ENCODE measurements at regions not wholly inside any gene's neighbourhood (a gene's known extent, or its start where the extent isn't known, plus 50 kb on each side); places are given as distances from the start of the nearest gene placed in this dataset.

- Histone ChIP-seq H2AFZ (ENCODE audit: low read length) (peak overlapping the region; percentile 45), H3K18ac (ENCODE audit: low read length) (no peak overlapping the region), H3K9me3 (replicated peaks in 1 of 2; ENCODE audit: control insufficient read depth in 2 of 2, insufficient read depth in 1 of 2, low read depth in 1 of 2, low read length in 2 of 2) (no peaks in the 10 kb centered on the region), H3K14ac (ENCODE audit: low read length) (no peak overlapping the region), H2AK5ac (ENCODE audit: low read depth, low read length) (no peak overlapping the region), H3K27ac (replicated peaks; ENCODE audit: low read length) (no peak overlapping the region), H3K4me2 (ENCODE audit: insufficient read depth, low read length, poor library complexity, severe bottlenecking) (no peak overlapping the region), H2BK15ac (ENCODE audit: low read length) (no peak overlapping the region), H2BK5ac (ENCODE audit: low read length) (no peak overlapping the region), H3K9ac (ENCODE audit: low read depth, low read length, poor library complexity) (no peak overlapping the region), H3K23ac (ENCODE audit: low read depth, low read length, poor library complexity) (no peak overlapping the region), H3K36me3 (replicated peaks in 1 of 2; ENCODE audit: control insufficient read depth in 2 of 2, insufficient read depth in 2 of 2, low read length in 2 of 2) (no peaks in the 10 kb centered on the region), H2BK120ac (ENCODE audit: low read depth, low read length) (no peak overlapping the region), H2BK12ac (ENCODE audit: low read length) (no peak overlapping the region), H4K91ac (ENCODE audit: low read depth, low read length, poor library complexity) (no peak overlapping the region), H3K27me3 (ENCODE audit: control insufficient read depth in 3 of 3, insufficient read depth in 3 of 3, low read depth in 1 of 3, low read length in 3 of 3) (no peaks in the 10 kb centered on the region), H3K4ac (ENCODE audit: low read length) (no peak overlapping the region), H3K79me1 (ENCODE audit: low read depth, low read length) (no peaks in the 10 kb centered on the region), H4K8ac (ENCODE audit: low read depth, low read length) (no peak overlapping the region), H3K4me1 (ENCODE audit: control insufficient read depth in 2 of 2, insufficient read depth in 1 of 2, low read depth in 1 of 2, low read length in 2 of 2) (peaks cover 0 to 4% of the 10 kb centered on the region in 2 donors), H3K4me3 (ENCODE audit: low read length in 2 of 2) (no peak overlapping the region)
- no CpG with 5 or more reads among the region's 3 CpGs for WGBS, 2 donors (ENCODE audit: extremely low coverage in 2 of 2, insufficient read length in 2 of 2, insufficient replicate concordance in 1 of 2)
- DNase-seq (ENCODE audit: low spot score) = no peak
Measured at GRCh38 chr2:182584462-182584861, 131.6 kb upstream of the DNAJC10 start.

DNA sequence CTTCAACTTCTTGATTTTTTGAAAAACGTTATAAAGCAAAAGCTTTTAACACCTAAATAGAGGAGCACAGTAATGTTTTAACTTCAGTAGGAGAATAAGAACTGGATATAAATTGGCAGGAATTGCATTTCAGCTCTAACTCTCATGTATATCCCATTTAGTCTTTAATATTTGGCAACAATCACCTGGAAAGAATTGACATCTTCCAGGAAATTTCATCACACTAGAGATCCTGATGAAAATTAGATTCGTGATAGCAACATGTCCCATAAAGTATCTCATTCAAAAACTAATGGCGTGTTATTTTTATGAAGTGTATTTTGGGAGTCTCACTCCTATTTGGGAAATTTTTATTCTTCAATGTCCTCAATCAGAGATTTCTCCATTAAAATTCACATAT is 131.1 kb upstream of the DNAJC10 start:
- H3K4me3 ChIP-seq (ENCODE audit: low read length in 2 of 2) = no peak overlapping the region
- no peaks in the 10 kb centered on the region for H3K9me3 ChIP-seq (replicated peaks in 1 of 2; ENCODE audit: control insufficient read depth in 2 of 2, insufficient read depth in 1 of 2, low read depth in 1 of 2, low read length in 2 of 2)
- H2BK15ac ChIP-seq (ENCODE audit: low read length) = no peak overlapping the region
- no peaks in the 10 kb centered on the region for H3K27me3 ChIP-seq (ENCODE audit: control insufficient read depth in 3 of 3, insufficient read depth in 3 of 3, low read depth in 1 of 3, low read length in 3 of 3)
- DNase-seq (ENCODE audit: low spot score) = no peak
- H3K9ac ChIP-seq (ENCODE audit: low read depth, low read length, poor library complexity) = no peak overlapping the region
- no peak overlapping the region for H2AK5ac ChIP-seq (ENCODE audit: low read depth, low read length)
- WGBS, 2 donors (ENCODE audit: extremely low coverage in 2 of 2, insufficient read length in 2 of 2, insufficient replicate concordance in 1 of 2) = no CpG with 5 or more reads among the region's 3 CpGs
- H2BK12ac ChIP-seq (ENCODE audit: low read length) = no peak overlapping the region
- no peak overlapping the region for H4K91ac ChIP-seq (ENCODE audit: low read depth, low read length, poor library complexity)
- no peak overlapping the region for H3K27ac ChIP-seq (replicated peaks; ENCODE audit: low read length)
- H4K8ac ChIP-seq (ENCODE audit: low read depth, low read length) = no peak overlapping the region
- peaks cover 0 to 4% of the 10 kb centered on the region in 2 donors for H3K4me1 ChIP-seq (ENCODE audit: control insufficient read depth in 2 of 2, insufficient read depth in 1 of 2, low read depth in 1 of 2, low read length in 2 of 2)
- H3K23ac ChIP-seq (ENCODE audit: low read depth, low read length, poor library complexity) = no peak overlapping the region
- H3K79me1 ChIP-seq (ENCODE audit: low read depth, low read length) = no peaks in the 10 kb centered on the region
- H3K14ac ChIP-seq (ENCODE audit: low read length) = no peak overlapping the region
- H3K4ac ChIP-seq (ENCODE audit: low read length) = no peak overlapping the region
- no peak overlapping the region for H3K18ac ChIP-seq (ENCODE audit: low read length)
- H2BK120ac ChIP-seq (ENCODE audit: low read depth, low read length) = no peak overlapping the region
- H3K4me2 ChIP-seq (ENCODE audit: insufficient read depth, low read length, poor library complexity, severe bottlenecking) = no peak overlapping the region
- H2BK5ac ChIP-seq (ENCODE audit: low read length) = no peak overlapping the region
- no peaks in the 10 kb centered on the region for H3K36me3 ChIP-seq (replicated peaks in 1 of 2; ENCODE audit: control insufficient read depth in 2 of 2, insufficient read depth in 2 of 2, low read length in 2 of 2)
- no peak overlapping the region for H2AFZ ChIP-seq (ENCODE audit: low read length)

DNA sequence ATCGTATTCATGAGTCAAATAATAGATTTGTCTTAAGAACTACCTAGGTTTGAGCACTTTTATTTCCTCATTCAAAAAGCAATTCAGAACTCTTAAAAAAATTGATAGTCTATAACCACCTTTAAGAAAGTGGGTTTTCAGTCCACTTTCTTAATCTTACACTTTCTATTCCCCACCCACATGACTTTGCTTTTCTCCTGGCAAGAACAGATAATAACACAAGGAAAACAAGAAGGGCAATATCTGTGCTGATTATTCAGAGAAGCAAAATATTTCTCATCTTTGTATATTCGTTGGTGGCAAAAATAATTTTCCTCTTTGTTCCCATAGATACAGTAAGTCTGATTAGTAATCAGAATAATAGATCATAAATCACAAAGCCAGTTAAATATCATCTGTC is 130.6 kb upstream of the DNAJC10 start:
- no peak overlapping the region for H3K27ac ChIP-seq (replicated peaks; ENCODE audit: low read length)
- WGBS, 2 donors (ENCODE audit: extremely low coverage in 2 of 2, insufficient read length in 2 of 2, insufficient replicate concordance in 1 of 2) = no CpG with 5 or more reads among the region's 2 CpGs
- H3K4me1 ChIP-seq (ENCODE audit: control insufficient read depth in 2 of 2, insufficient read depth in 1 of 2, low read depth in 1 of 2, low read length in 2 of 2) = peaks cover 0 to 4% of the 10 kb centered on the region in 2 donors
- no peak overlapping the region for H4K8ac ChIP-seq (ENCODE audit: low read depth, low read length)
- H2BK15ac ChIP-seq (ENCODE audit: low read length) = no peak overlapping the region
- H3K4ac ChIP-seq (ENCODE audit: low read length) = no peak overlapping the region
- no peak overlapping the region for H2BK120ac ChIP-seq (ENCODE audit: low read depth, low read length)
- H3K9me3 ChIP-seq (replicated peaks in 1 of 2; ENCODE audit: control insufficient read depth in 2 of 2, insufficient read depth in 1 of 2, low read depth in 1 of 2, low read length in 2 of 2) = no peaks in the 10 kb centered on the region
- H3K36me3 ChIP-seq (replicated peaks in 1 of 2; ENCODE audit: control insufficient read depth in 2 of 2, insufficient read depth in 2 of 2, low read length in 2 of 2) = no peaks in the 10 kb centered on the region
- H3K4me3 ChIP-seq (ENCODE audit: low read length in 2 of 2) = no peak overlapping the region
- H3K23ac ChIP-seq (ENCODE audit: low read depth, low read length, poor library complexity) = no peak overlapping the region
- no peaks in the 10 kb centered on the region for H3K79me1 ChIP-seq (ENCODE audit: low read depth, low read length)
- no peak overlapping the region for H3K4me2 ChIP-seq (ENCODE audit: insufficient read depth, low read length, poor library complexity, severe bottlenecking)
- H2AFZ ChIP-seq (ENCODE audit: low read length) = no peak overlapping the region
- no peak overlapping the region for H3K18ac ChIP-seq (ENCODE audit: low read length)
- no peak overlapping the region for H2BK12ac ChIP-seq (ENCODE audit: low read length)
- no peak overlapping the region for H2BK5ac ChIP-seq (ENCODE audit: low read length)
- DNase-seq (ENCODE audit: low spot score) = no peak
- no peak overlapping the region for H3K14ac ChIP-seq (ENCODE audit: low read length)
- H3K27me3 ChIP-seq (ENCODE audit: control insufficient read depth in 3 of 3, insufficient read depth in 3 of 3, low read depth in 1 of 3, low read length in 3 of 3) = no peaks in the 10 kb centered on the region
- no peak overlapping the region for H4K91ac ChIP-seq (ENCODE audit: low read depth, low read length, poor library complexity)
- no peak overlapping the region for H3K9ac ChIP-seq (ENCODE audit: low read depth, low read length, poor library complexity)
- H2AK5ac ChIP-seq (ENCODE audit: low read depth, low read length) = no peak overlapping the region

- H3K18ac ChIP-seq (ENCODE audit: low read length) = no peak overlapping the region
- no peak overlapping the region for H2AK5ac ChIP-seq (ENCODE audit: low read depth, low read length)
- H3K27me3 ChIP-seq (ENCODE audit: control insufficient read depth in 3 of 3, insufficient read depth in 3 of 3, low read depth in 1 of 3, low read length in 3 of 3) = no peaks in the 10 kb centered on the region
- H2BK15ac ChIP-seq (ENCODE audit: low read length) = no peak overlapping the region
- H3K14ac ChIP-seq (ENCODE audit: low read length) = no peak overlapping the region
- H3K9ac ChIP-seq (ENCODE audit: low read depth, low read length, poor library complexity) = no peak overlapping the region
- H2BK12ac ChIP-seq (ENCODE audit: low read length) = no peak overlapping the region
- H3K4ac ChIP-seq (ENCODE audit: low read length) = no peak overlapping the region
- peaks cover 0 to 4% of the 10 kb centered on the region in 2 donors for H3K4me1 ChIP-seq (ENCODE audit: control insufficient read depth in 2 of 2, insufficient read depth in 1 of 2, low read depth in 1 of 2, low read length in 2 of 2)
- no peak for DNase-seq (ENCODE audit: low spot score)
- H3K4me2 ChIP-seq (ENCODE audit: insufficient read depth, low read length, poor library complexity, severe bottlenecking) = no peak overlapping the region
- no peak overlapping the region for H3K23ac ChIP-seq (ENCODE audit: low read depth, low read length, poor library complexity)
- H3K27ac ChIP-seq (replicated peaks; ENCODE audit: low read length) = no peak overlapping the region
- no peak overlapping the region for H3K4me3 ChIP-seq (ENCODE audit: low read length in 2 of 2)
- no peak overlapping the region for H2BK5ac ChIP-seq (ENCODE audit: low read length)
- no CpG with 5 or more reads among the region's 2 CpGs for WGBS, 2 donors (ENCODE audit: extremely low coverage in 2 of 2, insufficient read length in 2 of 2, insufficient replicate concordance in 1 of 2)
- no peak overlapping the region for H2BK120ac ChIP-seq (ENCODE audit: low read depth, low read length)
- no peaks in the 10 kb centered on the region for H3K36me3 ChIP-seq (replicated peaks in 1 of 2; ENCODE audit: control insufficient read depth in 2 of 2, insufficient read depth in 2 of 2, low read length in 2 of 2)
- H2AFZ ChIP-seq (ENCODE audit: low read length) = peak overlapping the region; percentile 11
- no peak overlapping the region for H4K8ac ChIP-seq (ENCODE audit: low read depth, low read length)
- H3K79me1 ChIP-seq (ENCODE audit: low read depth, low read length) = no peaks in the 10 kb centered on the region
- H4K91ac ChIP-seq (ENCODE audit: low read depth, low read length, poor library complexity) = no peak overlapping the region
- no peaks in the 10 kb centered on the region for H3K9me3 ChIP-seq (replicated peaks in 1 of 2; ENCODE audit: control insufficient read depth in 2 of 2, insufficient read depth in 1 of 2, low read depth in 1 of 2, low read length in 2 of 2)
Measured at GRCh38 chr2:182586426-182586825, 129.6 kb upstream of the DNAJC10 start.

Measured in neuronal stem cell (in vitro differentiated cells).